GM23338 (cell line): ENCODE measurements at regions not wholly inside any gene's neighbourhood (a gene's known extent, or its start where the extent isn't known, plus 50 kb on each side); places are given as distances from the start of the nearest gene placed in this dataset.

Experiments used
- CTCF ChIP-seq, 2 experiments: fragments of 200-600 bp in 1 of 2; sonication (generic) in 1 of 2; conservative IDR thresholded peaks; 2 replicates each; pipeline versions ENCODE4 v1.5.1 to v1.6.1; 2016 to 2017; ENCODE audit warnings: antibody characterized with exemption in 2 of 2, low read depth in 2 of 2, mild to moderate bottlenecking in 2 of 2, moderate library complexity in 1 of 2
- EZH2 ChIP-seq: fragments of 200-600 bp; sonication (generic); IDR thresholded peaks from one replicate; pipeline ENCODE4 v1.8.0; 2017; ENCODE audit warnings: antibody characterized with exemption, mild to moderate bottlenecking, low read depth; ENCODE audit not compliant: unreplicated experiment
- POLR2AphosphoS5 ChIP-seq: IDR thresholded peaks from 2 replicates; pipeline ENCODE4 v1.6.1; 2016; ENCODE audit warnings: antibody characterized with exemption, low read depth
- ZNF331 ChIP-seq: fragments of 250-450 bp; sonication (Bioruptor Pico); IDR thresholded peaks from 2 replicates; pipeline ENCODE4 v1.5.0; 2020; ENCODE audit warnings: low read depth, mild to moderate bottlenecking, moderate library complexity

- TF ChIP-seq CTCF (conservative IDR thresholded peaks at IDR 0.05; ENCODE audit: low read depth in 2 of 2) (no peak), POLR2AphosphoS5 (no peak), ZNF331 (no peak), EZH2 (no peak)
Measured at GRCh38 chr16:66240088-66240487, 126.4 kb upstream of the CDH5 start.
